GM20000 (cell line): ENCODE measurements at regions not wholly inside any gene's neighbourhood (a gene's known extent, or its start where the extent isn't known, plus 50 kb on each side); places are given as distances from the start of the nearest gene placed in this dataset.
"Not testable (repeated sequence)": the region's sequence is repeated elsewhere in the genome, so short reads cannot be mapped to it uniquely, and the experiment has no call there.

Experiments
- DNase-seq: peaks from one replicate; pipeline ENCODE4 v3.0.0; 2012; ENCODE audit warnings: low spot score
- CTCF ChIP-seq: IDR thresholded peaks from 2 replicates; pipeline ENCODE4 v1.5.1; 2012; ENCODE audit warnings: mild to moderate bottlenecking, control low read depth; ENCODE audit errors: extremely low read depth, missing control alignments

GRCh38 chr19:28615966-28616365 lies 597.0 kb downstream of the UQCRFS1 start:
- no peak for TF ChIP-seq CTCF
- no peak for DNase-seq

DNA sequence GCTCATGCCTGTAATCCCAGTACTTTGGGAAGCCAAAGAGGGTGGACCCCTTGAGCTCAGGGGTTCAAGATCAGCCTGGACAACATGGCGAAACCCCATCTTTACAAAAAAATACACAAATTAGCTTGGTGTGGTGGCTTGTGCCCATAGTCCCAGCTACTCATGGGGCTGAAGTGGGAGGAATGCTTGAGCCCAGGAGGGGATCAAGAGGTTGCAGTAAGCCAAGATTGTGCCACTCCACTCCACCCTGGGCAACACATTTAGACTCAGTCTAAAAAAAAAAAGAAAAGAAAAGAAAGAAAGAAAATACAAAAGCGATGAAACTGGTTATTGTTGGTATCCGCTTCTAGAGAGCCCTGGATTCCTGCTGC lies 597.4 kb downstream of the UQCRFS1 start:
- no peak for TF ChIP-seq CTCF
- DNase-seq = no peak

GRCh38 chr19:28614634-28615545 lies 598.1 kb downstream of the UQCRFS1 start:
- DNase-seq = no peak
- TF ChIP-seq CTCF = no peak

DNA sequence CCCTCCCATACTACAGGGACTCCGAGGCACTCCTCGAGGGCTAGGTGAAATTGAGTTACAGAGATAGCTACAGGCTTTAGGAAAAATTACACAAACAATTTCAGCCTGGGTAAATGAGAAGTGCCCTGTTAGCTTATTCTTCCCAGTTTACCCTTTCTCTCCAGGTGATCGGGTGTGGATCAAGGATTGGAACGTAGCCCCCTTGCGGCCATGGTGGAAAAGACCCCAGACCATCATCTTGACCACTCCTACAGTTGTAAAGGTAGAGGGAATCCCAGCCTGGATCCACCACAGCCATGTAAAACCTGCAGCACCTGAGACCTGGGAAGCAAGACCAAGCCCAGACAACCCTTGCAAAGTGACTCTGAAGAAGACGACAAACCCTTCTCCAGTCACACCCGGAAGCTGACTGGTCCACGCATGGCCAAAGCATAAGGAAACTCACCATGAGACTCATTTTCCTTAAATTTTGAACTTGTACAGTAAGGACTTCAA lies 600.6 kb downstream of the UQCRFS1 start:
- no peak for TF ChIP-seq CTCF
- DNase-seq = no peak

DNA sequence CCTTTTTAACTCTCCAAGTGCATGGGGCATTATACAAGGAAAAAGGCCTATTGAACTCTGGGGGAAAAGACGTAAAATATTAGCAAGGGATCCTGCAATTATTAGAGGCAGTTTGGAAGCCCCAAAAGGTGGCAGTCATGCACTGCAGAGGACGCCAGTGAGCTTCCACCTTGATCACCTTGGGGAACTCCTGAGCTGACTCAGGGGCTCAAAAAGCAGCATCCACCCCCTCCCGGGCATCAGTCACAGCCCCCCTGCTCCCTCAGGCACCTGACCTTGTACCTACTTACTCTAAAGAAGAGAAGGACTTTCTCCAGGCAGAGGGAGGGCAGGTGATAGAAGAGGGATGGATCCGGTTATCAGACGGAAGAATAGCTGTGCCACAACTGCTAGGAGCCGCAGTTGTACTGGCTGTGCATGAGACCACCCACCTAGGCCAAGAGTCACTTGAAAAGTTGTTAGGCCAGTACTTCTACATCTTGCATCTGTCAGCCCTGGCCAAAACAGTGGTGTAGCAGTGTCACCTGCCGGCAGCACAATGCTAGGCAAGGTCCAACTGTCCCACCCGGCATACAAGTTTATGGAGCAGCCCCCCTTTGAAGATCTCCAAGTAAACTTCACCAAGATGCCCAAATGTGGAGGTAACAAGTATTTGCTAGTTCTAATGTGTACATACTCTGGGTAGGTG lies 601.6 kb downstream of the UQCRFS1 start:
- not testable (repeated sequence) for DNase-seq

DNA sequence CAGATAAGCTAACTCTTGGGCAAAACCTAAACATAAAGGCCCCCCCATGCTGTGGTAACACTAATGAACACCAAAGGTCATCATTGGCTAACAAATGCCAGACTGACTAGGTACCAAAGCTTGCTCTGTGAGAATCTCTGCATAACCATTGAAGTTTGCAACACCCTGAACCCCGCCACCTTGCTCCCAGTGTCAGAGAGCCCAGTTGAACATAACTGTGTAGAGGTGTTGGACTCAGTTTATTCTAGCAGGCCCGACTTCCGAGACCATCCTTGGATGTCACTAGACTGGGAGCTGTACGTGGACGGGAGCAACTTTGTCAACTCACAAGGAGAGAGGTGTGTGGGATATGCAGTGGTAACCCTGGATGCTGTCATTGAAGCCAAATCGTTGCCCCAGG lies 602.2 kb downstream of the UQCRFS1 start:
- TF ChIP-seq CTCF = no peak
- DNase-seq = no peak

DNA sequence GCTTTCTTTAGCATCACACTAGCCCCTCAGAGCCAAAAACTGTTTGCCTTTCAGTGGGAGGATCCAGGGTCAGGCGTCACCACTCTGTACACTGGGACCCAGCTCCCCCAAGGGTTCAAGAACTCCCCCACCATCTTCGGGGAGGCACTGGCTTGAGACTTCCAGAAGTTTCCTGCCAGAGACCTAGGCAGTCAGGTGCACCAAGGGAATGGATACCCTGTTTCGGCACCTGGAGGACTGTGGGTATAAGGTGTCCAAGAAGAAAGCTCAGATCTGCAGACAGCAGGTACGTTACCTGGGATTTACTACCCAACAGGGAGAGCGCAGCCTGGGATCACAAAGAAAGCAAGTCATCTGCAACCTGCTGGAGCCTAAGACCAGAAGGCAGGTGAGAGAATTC lies 603.0 kb downstream of the UQCRFS1 start:
- no peak for TF ChIP-seq CTCF
- no peak for DNase-seq
